SK-N-SH (cell line): ENCODE measurements at regions not wholly inside any gene's neighbourhood (a gene's known extent, or its start where the extent isn't known, plus 50 kb on each side); places are given as distances from the start of the nearest gene placed in this dataset.

Experiments used
- CHD2 ChIP-seq: fragments of 150-350 bp; IDR thresholded peaks from 2 replicates; pipeline ENCODE4 v1.6.1; 2018; ENCODE audit warnings: low read length; ENCODE audit not compliant: partially characterized antibody
- EP300 ChIP-seq, 2 experiments: IDR thresholded peaks; 2 replicates each; pipeline versions ENCODE4 v1.4.0 to v1.6.1; 2012; ENCODE audit warnings: borderline replicate concordance in 1 of 2, low read depth in 1 of 2, low read length in 1 of 2
- EZH2phosphoT487 ChIP-seq: fragments of 200-600 bp; sonication (generic); IDR thresholded peaks from 2 replicates; pipeline ENCODE4 v1.6.1; 2017; ENCODE audit warnings: low read depth, mixed run types, mild to moderate bottlenecking, antibody characterized with exemption, moderate library complexity, borderline replicate concordance
- FOSL2 ChIP-seq: IDR thresholded peaks from 2 replicates; pipeline ENCODE4 v1.4.0; 2012; ENCODE audit warnings: low read depth, mild to moderate bottlenecking, moderate library complexity, borderline replicate concordance
- GABPA ChIP-seq: IDR thresholded peaks from 2 replicates; pipeline ENCODE4 v1.4.0; 2012; ENCODE audit warnings: low read depth, mild to moderate bottlenecking
- POLR2AphosphoS5 ChIP-seq: IDR thresholded peaks from 2 replicates; pipeline ENCODE4 v1.6.1; 2012; ENCODE audit warnings: low read depth, low read length
- RFX5 ChIP-seq: IDR thresholded peaks from 2 replicates; pipeline ENCODE4 v1.6.1; 2012; ENCODE audit warnings: mild to moderate bottlenecking, improper control_type of control experiment, low read length
- SMC3 ChIP-seq: IDR thresholded peaks from 2 replicates; pipeline ENCODE4 v1.6.1; 2012; ENCODE audit warnings: low read depth, low read length, improper control_type of control experiment
- TAF1 ChIP-seq: IDR thresholded peaks from 2 replicates; pipeline ENCODE4 v1.6.1; 2012; ENCODE audit warnings: low read depth, mild to moderate bottlenecking, low read length, moderate library complexity, borderline replicate concordance
- YY1 ChIP-seq: IDR thresholded peaks from 2 replicates; pipeline ENCODE4 v1.4.0; 2012; ENCODE audit warnings: low read depth, mild to moderate bottlenecking
- TF ChIP-seq, protein P1 (sequence below): fragments of 200-600 bp; sonication (generic); IDR thresholded peaks from 2 replicates; pipeline ENCODE4 v1.6.1; 2017; ENCODE audit warnings: antibody characterized with exemption, mild to moderate bottlenecking, moderate library complexity
- TF ChIP-seq, protein P2 (sequence below): IDR thresholded peaks from 2 replicates; pipeline ENCODE4 v1.4.0; 2012; ENCODE audit warnings: low read depth, borderline replicate concordance
- TF ChIP-seq, protein P3 (sequence below): fragments of 150-350 bp; IDR thresholded peaks from 2 replicates; pipeline ENCODE4 v1.6.1; 2017; ENCODE audit warnings: antibody characterized with exemption, low read length, low read depth, borderline replicate concordance
- TF ChIP-seq, protein P4 (sequence below): IDR thresholded peaks from 2 replicates; pipeline ENCODE4 v1.6.1; 2012; ENCODE audit warnings: mild to moderate bottlenecking, low read depth, low read length, moderate library complexity

DNA sequence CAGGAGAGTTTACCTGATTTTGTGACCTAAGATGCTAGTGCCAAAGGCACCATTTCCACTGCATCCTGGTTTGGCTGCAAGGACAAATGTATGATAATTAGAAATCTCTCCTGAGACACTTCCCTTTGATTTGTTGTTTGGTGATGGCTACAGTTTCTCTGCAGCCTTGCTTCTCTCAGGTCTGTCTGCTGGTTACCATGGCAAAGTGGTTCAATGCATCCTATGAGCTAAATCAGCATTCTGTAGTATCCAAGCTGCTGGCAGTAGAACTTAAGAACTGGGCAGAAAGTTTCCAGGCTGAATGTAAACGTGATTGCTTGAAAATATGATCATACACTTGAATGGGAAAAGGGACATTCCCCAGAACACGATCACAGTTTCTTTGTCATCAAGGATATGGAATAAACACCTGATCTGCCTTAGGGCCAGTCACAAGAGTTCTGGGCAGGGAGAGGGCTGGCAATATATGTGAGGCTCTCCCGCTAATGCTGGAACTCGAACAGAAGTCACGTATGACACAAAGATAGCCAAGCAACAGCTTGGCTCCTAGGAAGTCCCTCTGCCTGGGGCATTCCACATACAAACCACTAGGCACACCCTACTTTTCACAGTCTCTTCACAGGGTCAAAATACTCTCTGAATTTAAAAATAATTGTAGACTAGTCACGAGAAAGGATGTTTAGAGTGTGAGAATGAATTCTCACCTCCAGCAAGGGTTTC lies 138.1 kb upstream of the GRAMD2B start:
- TF ChIP-seq TAF1 (no peak), EP300 (IDR thresholded peaks at IDR 0.05; ENCODE audit: borderline replicate concordance in 1 of 2, low read depth in 1 of 2, low read length in 1 of 2) (no peak), GABPA (no peak), EZH2phosphoT487 (no peak), YY1 (no peak), SMC3 (no peak), POLR2AphosphoS5 (no peak), FOSL2 (no peak), CHD2 (no peak), RFX5 (no peak)
- TF ChIP-seq, protein P1, sequence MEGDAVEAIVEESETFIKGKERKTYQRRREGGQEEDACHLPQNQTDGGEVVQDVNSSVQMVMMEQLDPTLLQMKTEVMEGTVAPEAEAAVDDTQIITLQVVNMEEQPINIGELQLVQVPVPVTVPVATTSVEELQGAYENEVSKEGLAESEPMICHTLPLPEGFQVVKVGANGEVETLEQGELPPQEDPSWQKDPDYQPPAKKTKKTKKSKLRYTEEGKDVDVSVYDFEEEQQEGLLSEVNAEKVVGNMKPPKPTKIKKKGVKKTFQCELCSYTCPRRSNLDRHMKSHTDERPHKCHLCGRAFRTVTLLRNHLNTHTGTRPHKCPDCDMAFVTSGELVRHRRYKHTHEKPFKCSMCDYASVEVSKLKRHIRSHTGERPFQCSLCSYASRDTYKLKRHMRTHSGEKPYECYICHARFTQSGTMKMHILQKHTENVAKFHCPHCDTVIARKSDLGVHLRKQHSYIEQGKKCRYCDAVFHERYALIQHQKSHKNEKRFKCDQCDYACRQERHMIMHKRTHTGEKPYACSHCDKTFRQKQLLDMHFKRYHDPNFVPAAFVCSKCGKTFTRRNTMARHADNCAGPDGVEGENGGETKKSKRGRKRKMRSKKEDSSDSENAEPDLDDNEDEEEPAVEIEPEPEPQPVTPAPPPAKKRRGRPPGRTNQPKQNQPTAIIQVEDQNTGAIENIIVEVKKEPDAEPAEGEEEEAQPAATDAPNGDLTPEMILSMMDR = no peak
- TF ChIP-seq, protein P2, sequence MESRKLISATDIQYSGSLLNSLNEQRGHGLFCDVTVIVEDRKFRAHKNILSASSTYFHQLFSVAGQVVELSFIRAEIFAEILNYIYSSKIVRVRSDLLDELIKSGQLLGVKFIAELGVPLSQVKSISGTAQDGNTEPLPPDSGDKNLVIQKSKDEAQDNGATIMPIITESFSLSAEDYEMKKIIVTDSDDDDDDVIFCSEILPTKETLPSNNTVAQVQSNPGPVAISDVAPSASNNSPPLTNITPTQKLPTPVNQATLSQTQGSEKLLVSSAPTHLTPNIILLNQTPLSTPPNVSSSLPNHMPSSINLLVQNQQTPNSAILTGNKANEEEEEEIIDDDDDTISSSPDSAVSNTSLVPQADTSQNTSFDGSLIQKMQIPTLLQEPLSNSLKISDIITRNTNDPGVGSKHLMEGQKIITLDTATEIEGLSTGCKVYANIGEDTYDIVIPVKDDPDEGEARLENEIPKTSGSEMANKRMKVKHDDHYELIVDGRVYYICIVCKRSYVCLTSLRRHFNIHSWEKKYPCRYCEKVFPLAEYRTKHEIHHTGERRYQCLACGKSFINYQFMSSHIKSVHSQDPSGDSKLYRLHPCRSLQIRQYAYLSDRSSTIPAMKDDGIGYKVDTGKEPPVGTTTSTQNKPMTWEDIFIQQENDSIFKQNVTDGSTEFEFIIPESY = no peak
- TF ChIP-seq, protein P3, sequence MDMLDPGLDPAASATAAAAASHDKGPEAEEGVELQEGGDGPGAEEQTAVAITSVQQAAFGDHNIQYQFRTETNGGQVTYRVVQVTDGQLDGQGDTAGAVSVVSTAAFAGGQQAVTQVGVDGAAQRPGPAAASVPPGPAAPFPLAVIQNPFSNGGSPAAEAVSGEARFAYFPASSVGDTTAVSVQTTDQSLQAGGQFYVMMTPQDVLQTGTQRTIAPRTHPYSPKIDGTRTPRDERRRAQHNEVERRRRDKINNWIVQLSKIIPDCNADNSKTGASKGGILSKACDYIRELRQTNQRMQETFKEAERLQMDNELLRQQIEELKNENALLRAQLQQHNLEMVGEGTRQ = no peak
- TF ChIP-seq, protein P4, sequence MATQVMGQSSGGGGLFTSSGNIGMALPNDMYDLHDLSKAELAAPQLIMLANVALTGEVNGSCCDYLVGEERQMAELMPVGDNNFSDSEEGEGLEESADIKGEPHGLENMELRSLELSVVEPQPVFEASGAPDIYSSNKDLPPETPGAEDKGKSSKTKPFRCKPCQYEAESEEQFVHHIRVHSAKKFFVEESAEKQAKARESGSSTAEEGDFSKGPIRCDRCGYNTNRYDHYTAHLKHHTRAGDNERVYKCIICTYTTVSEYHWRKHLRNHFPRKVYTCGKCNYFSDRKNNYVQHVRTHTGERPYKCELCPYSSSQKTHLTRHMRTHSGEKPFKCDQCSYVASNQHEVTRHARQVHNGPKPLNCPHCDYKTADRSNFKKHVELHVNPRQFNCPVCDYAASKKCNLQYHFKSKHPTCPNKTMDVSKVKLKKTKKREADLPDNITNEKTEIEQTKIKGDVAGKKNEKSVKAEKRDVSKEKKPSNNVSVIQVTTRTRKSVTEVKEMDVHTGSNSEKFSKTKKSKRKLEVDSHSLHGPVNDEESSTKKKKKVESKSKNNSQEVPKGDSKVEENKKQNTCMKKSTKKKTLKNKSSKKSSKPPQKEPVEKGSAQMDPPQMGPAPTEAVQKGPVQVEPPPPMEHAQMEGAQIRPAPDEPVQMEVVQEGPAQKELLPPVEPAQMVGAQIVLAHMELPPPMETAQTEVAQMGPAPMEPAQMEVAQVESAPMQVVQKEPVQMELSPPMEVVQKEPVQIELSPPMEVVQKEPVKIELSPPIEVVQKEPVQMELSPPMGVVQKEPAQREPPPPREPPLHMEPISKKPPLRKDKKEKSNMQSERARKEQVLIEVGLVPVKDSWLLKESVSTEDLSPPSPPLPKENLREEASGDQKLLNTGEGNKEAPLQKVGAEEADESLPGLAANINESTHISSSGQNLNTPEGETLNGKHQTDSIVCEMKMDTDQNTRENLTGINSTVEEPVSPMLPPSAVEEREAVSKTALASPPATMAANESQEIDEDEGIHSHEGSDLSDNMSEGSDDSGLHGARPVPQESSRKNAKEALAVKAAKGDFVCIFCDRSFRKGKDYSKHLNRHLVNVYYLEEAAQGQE = no peak
